HG02870 (cell line): ENCODE measurements at regions not wholly inside any gene's neighbourhood (a gene's known extent, or its start where the extent isn't known, plus 50 kb on each side); places are given as distances from the start of the nearest gene placed in this dataset.
"Not testable (repeated sequence)": the region's sequence is repeated elsewhere in the genome, so short reads cannot be mapped to it uniquely, and the experiment has no call there.

Experiments used
- ATAC-seq: cut with Tn5 transposase; IDR thresholded peaks from one replicate; pipeline ENCODE4 v1.9.1; 2021; ENCODE audit warnings: mild to moderate bottlenecking, moderate library complexity; ENCODE audit not compliant: unreplicated experiment

DNA sequence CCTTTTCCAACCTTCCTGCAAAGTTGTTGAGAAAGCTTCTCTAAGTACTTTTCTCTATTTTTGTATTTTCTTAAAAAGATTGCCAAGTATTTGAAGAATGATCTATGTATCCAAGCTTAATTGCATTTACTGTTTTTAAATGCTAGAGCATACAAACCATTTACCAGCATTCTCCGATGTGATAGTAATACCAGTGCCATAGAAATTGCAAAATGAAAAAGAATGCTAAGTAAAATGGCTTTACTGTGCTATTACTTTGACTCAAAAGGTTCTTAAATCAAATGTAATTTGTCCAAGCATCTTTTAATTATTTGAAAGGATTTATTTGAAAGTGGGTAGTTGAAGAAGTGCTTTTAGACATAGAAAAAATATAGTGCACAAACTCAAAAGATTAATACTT is 1183.2 kb downstream of the RAPGEF2 start:
- ATAC-seq, result no peak

DNA sequence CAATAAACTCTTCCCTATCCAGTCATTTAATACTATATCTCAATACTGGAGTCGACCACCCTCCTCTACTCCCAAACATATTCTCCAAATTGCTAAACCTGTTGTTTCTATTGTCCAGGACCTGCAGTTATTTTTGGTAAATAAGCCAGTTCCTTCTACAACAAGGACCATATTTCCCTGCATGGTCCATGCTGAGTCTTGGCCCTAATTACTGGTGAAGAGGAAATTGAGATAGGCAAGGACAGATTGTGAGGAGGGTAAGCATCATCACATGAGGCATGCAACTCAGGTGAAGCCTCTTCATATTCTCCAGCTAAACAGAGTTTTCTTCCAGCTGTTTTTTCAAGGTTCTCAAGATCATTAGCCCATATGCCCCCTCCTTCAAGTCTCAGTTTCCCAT is 1193.6 kb downstream of the RAPGEF2 start:
- ATAC-seq, result no peak

DNA sequence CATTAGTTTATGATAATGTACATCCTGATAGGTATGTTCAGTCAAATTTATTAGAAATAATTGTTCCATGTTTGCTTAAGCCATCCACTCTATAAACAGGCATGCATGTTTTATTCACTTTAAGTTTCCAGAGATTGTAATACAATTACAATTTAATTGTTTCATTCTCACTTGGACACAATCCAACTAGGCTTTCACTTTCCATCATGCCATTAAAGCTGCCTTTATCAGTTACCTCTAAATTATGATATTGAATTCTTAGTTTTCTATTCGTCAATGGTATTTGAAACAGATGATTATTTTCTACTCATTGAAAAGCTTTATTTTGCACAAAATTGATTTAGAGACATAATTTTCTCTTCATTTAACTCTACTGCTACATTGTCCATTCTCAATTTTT is 1196.3 kb downstream of the RAPGEF2 start:
- ATAC-seq, result no peak

DNA sequence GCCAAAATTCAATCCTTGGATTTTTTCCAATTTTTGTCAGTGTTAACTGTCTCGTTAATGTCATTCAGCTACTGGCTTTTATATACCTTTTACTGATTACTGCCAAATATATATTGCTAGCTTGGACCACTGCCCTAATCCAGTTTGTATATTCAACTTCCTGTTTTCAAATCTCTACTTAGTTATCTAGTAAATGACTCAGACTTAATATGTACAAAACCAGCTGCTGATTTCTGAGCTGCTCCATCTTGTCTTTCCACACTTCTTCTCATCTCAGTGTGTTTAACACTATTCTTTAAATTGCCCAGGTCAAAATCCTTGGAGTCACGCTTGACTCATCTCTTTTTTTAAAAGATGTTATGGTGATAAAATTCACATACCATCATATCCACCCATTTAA is 1196.7 kb downstream of the RAPGEF2 start:
- ATAC-seq, result no peak

DNA sequence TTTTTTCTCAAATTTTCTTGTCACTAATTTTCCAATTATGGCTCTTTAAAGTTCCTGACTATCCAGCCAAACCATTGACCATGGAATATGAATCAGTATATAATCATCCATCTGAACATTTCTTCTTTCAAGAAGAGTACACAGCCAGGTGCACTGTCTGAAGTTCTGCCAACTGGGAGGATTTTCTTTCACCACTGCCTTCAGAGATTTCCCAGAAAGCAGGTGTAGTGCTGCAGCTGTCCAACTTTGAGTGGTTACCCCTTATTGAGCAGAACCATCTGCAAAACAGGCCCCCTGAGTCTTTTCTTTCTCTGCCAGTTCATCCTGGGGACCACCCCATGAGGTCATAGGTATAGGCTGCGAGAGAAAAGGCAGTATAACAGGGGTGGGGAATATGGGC is 1213.2 kb downstream of the RAPGEF2 start:
- ATAC-seq, result no peak

DNA sequence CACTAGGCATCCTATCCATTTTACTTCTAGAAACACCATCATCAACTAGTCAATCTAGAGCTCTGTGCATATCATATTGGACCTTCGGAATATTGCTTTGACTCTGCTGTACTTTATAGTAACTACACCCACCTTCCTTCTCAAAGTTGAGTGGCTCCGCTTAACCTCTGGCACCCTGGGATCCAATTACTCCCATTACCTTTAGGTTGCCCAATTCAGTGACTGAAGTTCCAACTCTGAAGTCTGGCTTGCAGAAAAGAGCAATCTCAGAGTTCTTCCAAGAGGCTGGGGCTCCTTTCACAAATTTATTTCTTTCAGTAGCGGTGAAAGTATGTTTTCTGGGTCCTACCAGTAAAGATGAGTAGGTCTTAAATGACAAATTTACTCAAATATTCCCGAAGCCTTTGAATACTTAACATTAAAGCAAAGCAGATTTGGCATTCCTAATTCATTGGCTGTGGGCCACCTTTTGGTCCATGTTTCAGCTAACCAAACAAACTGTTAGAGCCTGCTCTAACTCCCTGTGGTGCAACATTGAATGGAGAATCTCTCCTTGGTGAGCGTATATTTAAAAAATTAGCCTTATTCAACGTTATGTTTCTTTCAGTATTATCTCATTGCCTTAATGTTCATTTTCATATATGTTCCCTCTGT is 1215.8 kb downstream of the RAPGEF2 start:
- no peak for ATAC-seq

DNA sequence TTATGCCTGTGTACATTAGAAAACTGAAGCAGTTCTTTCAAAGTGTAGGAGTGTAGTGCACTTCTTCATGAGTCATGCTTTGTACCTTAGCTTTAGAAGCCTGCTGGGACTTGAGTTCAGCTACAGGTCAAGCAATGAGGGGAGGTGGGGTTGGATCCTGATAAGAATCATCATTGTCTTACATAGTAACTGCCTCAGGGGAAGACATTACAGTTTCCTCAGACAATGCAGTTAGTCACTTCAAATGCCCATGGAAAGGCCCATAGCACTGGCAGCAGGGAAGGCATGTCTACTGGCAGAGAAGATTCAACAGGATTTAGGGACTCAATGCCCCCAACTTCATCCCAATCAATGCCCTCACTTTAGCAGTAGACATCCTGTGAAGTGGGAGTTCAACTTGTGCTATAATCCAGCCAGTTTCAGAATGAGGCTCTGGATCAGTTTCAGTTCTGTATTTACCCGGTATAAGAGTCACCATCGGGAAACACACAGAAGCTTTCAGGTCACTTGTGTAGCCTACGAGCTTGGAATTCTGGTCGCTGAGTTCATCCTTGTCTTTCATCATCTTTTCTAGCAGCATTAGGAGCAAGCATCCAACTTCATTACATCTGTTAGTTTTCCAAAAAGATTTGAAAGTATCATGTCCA is 1216.5 kb downstream of the RAPGEF2 start:
- no peak for ATAC-seq

DNA sequence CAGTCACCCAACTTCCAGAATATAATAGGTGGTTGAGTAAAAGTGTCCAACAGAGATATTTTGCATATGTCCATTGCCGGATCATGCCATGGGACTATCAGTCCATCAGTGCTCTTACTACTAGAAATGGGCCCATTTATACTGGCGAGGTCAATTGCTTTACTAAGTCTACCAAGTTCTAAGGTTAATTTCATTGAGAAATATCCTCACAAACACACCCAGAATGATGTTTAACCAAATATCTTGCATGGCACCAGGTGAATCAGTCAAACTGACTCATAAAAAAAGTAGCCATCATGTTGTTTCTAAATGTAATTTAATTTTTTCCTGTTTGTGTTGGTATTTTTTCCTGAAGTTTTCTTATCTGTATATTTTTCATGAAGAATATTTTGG is 1217.0 kb downstream of the RAPGEF2 start:
- ATAC-seq, result no peak

DNA sequence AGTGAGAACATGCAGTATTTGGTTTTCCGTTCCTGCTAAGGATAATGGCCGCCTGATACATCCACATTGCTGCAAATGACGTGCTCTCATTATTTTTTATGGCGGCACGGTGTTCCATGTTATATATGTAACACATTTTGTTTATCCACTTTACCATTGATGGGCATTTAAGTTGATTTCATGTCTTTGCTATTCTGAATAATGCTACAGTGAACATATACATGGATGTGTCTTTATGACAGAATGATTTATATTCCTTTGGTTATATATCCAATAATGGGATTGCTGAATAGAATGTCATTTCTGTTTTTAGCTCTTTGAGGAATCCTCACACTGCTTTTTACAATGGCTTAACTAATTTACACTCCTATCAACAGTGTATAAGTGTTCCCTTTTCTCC is 1223.2 kb downstream of the RAPGEF2 start:
- ATAC-seq, result no peak

DNA sequence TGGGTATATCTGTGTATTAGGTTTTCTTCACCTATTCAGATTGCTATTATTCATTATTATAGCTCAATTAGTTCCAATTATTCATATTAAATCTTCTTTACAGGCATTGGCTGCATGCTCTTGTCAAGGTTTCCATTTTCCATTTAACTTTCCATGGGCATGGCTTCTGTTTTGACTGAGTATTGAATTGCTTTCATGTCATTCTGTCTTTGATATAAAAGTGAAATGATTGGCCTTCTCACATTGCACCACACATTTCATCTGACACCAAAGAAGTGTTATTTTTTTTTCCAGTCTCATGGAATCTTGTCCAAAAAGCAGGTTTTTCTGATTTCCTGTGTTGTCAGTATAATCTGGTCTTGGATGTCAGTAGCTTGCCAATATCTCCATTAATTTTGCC is 1244.3 kb downstream of the RAPGEF2 start:
- ATAC-seq, result no peak

DNA sequence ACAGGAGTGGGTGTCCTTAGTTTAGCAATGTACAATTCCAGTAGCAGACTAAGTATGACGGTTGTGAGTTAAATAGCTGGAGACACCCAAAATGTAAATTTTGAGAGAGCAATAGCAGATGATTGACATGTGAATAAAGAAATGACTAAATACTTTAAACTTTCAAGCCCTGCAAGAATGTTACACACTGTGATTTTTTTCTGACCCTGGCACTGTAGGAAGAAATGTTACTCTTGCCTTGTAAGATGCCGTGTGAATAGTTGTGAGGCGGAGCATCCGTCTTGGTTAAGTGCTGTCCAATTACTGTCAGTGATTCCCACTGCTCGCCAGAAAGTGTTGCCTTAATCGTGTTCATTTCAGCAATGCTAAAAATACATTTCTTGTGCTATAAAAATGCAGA is 1248.1 kb downstream of the RAPGEF2 start:
- no peak for ATAC-seq

DNA sequence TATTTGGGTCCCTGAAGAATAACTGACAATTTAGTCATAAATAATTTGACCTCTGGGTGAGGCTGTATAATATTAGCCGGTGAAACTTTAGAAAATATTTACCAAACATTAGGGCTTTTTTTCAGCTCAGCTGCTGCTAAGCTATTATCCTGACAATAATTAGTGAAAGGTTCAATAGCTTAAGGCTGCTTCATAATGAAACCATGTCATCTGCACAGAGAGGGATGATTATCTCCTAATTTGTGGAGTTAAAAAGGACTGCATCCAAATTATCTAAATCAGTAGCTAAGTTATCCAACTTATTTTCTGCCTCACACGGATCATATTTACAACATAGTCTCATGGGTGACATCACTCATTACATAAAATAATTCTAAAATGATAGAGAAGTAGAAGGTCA is 1249.8 kb downstream of the RAPGEF2 start:
- ATAC-seq, result no peak

DNA sequence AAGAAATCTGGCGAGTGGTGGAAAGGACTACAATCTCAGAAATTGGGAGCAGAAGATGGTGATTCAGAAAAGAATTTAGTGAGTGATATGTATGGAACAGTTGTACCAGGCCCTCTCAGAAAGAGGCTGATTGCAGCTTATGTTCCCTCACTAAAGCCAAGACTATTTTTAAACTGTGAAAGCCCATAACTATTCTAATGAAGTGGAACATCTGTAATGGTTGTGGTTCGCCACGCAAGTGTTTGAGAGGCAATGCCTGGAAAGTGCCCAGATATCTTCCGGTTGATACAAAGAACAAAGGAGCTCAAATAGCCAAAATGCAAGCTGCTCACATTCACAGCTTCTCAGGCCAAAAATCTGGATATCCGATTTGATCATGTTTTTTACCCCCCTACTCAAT is 1250.7 kb downstream of the RAPGEF2 start:
- no peak for ATAC-seq

DNA sequence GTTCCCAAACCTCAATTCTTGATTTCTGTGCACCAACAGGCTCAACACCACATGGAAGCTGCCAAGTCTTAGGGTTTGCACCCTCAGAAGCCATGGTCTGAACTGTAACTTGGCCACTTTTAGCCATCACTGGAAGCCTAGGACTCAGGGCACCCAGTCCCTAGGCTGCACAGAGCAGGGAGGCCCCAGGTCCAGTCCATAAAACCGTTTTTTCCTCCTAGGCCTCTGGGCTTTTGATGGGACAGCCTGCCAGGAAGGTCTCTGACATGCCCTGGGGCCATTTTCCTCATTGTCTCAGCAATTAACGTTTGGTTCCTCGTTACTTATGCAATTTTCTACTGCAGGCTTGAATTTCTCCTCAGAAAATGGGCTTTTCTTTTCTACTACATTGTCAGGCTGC is 1259.6 kb downstream of the RAPGEF2 start:
- no peak for ATAC-seq

DNA sequence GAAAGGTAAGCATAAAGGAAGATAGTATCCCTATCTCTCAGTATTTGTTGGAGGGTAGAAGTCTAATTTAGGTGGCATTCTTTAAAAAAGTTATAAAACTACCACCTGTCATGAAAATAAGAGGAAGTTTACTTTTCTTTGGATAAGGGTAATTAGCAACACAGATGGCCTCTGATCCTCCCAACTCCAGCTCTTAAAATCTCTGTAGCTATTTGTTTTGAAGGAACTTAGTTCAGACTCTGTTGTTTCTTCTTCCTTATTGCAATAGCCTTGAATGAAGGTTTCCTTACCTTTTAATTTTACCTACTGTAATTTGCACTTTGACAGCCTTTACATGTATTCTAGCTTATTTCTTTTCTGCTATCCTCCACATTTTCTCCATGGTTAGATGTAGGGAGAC is 1261.3 kb downstream of the RAPGEF2 start:
- no peak for ATAC-seq

DNA sequence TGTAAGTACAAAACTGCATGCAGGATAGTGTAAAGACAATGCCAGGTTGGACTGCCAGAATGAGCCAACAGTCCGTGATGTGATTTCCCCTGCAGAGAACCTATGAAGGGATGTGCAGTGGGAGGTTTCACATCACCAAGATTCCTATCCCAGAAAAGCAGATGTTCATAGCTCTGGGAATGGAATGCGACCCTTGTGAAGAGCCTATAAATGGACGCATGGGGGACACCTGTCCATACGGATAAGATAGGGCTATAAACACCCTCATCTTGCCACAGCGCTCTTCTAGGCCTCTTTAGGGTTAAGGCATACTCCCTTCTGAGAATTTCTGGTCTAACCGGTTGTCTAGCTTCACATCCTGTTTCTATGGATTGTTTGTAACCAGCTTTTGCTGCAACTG is 1261.8 kb downstream of the RAPGEF2 start:
- not testable (repeated sequence) for ATAC-seq

DNA sequence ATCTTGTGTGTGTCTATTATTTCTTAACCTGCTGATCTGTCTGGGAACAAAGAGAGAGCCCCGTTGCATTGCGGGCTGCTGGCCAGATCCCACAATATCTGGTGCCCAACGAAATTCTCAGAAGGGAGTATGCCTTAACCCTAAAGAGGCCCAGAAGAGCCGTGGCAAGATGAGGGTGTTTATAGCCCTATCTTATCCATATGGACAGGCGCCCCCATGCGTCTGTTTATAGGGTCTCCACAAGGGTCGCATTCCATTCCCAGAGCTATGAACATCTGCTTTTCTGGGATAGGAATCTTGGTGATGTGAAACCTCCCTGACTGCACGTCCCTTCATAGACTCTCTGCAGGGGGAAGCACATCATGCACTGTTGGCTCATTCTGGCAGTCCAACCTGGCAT is 1262.5 kb downstream of the RAPGEF2 start:
- not testable (repeated sequence) for ATAC-seq

DNA sequence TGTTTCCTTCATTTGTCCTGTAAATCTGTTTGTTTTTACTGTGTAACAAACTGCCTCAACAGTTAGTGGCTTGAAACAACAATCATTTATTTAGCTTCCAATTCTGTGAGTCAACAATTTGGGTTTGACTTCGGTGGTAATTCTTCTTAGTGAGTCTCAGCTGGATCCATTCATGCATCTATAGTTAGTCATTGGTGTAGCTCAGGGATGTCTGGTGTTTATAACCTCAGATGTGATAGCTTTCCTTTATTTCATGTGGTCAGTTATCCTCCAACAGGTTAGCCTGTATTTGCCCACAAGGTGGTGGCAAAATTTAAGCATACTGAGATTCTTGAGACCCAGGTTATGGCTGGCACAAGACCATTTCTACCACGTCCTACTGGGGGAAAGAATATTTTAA is 1267.2 kb downstream of the RAPGEF2 start:
- no peak for ATAC-seq

DNA sequence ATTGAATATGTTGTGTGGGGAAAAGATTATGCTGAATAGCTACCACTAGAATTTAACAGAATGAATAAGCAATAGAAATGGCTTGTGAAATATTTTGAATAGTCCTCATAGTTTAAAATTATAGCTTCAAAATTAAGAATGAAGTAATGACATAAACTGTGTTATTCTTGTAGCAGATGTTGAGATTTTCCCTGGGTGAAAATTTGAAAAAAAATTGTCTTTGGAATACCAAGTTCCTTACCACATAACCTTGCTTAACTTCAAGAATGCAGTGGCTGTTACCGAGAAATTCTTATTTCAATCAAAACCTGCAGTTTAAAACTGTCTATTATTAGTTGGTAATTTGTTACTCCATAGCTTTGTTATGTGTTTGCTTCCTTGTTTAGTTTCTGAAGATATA is 1268.6 kb downstream of the RAPGEF2 start:
- no peak for ATAC-seq

DNA sequence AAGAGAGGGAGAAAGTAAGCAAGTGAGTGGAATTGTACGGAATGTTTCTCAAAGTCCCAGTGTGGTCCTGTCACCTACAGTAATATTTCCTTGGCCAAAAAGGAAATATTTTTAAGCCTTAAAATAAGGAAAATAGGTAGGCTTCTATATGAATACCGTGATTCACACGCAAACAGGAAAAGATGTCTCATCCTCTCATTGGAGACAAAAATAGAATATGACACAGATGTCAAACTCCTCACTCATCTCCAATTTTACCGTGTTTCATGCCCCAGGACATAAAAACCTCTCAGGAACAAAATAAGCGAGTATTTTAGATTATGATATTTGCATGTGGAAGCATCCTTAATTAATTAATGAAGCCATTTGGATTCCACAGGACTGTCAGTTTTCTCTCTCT is 1269.5 kb downstream of the RAPGEF2 start:
- no peak for ATAC-seq

DNA sequence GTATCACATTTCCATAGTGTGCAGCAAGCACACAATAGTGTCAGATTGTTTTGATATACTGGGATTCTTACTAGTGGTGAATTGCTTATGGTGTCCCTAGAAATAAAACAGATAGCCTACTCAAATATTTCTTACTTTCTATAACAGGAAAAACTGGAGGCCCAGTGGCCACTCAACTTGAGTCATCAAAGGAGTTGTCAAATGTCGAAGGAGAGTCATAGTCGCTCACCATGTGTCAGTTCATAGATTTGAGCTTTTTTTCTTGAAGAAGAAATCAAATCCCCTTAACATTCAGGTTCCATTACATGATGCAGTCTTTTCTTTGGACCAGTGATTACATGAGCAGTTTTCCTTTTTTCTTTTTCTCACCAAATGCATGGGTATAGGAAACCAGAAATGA is 1271.0 kb downstream of the RAPGEF2 start:
- ATAC-seq, result no peak

DNA sequence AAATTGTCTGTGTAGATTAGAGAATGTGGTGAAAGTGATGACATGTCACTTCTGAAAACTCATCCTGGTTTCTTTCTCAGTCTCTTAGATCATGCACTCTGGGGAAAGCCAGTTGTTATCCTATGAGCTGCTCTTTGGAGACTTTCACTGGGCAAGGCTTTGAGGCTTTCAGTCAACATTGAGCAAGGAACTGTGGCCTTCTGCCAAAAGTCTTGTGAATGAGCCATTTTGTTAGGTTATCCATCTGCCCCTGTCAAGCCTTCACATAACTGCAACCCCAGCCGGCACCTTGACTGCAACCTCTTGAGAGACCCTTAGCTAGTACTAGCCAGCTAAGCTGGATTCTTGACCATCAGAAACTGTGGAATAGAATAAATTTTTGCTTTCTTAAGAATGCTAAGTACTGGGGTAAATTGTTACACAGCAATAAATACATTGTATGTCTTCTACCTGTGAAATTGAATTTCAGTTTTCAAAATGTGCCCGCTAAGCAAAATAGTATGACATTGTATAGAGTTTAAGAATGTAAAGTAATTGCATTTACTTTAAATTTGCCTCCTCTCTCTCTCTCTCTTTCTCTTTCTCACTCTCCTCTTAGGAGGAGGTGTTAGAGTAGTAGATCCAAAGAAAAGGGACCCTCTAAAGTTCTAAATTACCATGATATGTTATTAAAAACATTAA is 1273.0 kb downstream of the RAPGEF2 start:
- ATAC-seq, result no peak
